ENCODE measurements at regions not wholly inside any gene's neighbourhood (a gene's known extent, or its start where the extent isn't known, plus 50 kb on each side); places are given as distances from the start of the nearest gene placed in this dataset.

DNA sequence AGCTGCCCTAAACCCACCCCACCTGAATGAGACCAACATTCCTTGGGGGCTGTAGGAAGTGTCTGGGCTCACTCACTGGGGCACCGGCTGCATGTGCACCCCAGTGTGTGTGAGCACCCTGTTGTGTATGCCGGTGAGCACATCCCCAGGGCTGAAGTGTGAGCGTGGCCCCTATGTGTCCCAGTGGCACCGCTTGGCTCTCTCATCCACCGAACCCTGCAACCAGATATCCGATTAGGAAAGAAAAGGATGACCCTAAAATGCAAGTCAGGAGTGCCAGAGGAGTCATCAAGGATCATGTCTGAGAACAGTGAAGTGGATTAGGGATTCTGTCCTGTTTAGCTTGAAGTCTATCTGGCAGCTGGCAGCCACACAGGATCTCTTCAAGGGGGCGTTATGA lies 84.0 kb upstream of the ALDH1L1 start:
- TF ChIP-seq, protein P1, sequence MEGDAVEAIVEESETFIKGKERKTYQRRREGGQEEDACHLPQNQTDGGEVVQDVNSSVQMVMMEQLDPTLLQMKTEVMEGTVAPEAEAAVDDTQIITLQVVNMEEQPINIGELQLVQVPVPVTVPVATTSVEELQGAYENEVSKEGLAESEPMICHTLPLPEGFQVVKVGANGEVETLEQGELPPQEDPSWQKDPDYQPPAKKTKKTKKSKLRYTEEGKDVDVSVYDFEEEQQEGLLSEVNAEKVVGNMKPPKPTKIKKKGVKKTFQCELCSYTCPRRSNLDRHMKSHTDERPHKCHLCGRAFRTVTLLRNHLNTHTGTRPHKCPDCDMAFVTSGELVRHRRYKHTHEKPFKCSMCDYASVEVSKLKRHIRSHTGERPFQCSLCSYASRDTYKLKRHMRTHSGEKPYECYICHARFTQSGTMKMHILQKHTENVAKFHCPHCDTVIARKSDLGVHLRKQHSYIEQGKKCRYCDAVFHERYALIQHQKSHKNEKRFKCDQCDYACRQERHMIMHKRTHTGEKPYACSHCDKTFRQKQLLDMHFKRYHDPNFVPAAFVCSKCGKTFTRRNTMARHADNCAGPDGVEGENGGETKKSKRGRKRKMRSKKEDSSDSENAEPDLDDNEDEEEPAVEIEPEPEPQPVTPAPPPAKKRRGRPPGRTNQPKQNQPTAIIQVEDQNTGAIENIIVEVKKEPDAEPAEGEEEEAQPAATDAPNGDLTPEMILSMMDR (IDR thresholded peaks at IDR 0.05; ENCODE audit: low read length), result no peak
- TF ChIP-seq EZH2phosphoT487 (IDR thresholded peaks at IDR 0.05; ENCODE audit: low read length) (no peak), EZH2 (optimal IDR thresholded peaks at IDR 0.05; ENCODE audit: low read depth, low read length) (no peak)
